Right cardiac atrium (tissue), 5 donors: ENCODE measurements at regions not wholly inside any gene's neighbourhood (a gene's known extent, or its start where the extent isn't known, plus 50 kb on each side); places are given as distances from the start of the nearest gene placed in this dataset.

Experiments
- ATAC-seq, 2 donors: fragments of 200-7000 bp; cut with Tn5 transposase; one replicate each; pipeline versions ENCODE4 v1.8.0 to v1.9.1; 2020; ENCODE audit warnings: moderate library complexity in 2 of 2, mild to moderate bottlenecking in 1 of 2
- DNase-seq, 3 donors: peaks; one replicate each; pipeline ENCODE4 v3.0.0-alpha.2; 2020
- H3K27ac ChIP-seq: one replicate; pipeline ENCODE4 v1.5.1; 2013; ENCODE audit warnings: mild to moderate bottlenecking, low read length, control low read depth, moderate library complexity
- H3K27me3 ChIP-seq: one replicate; pipeline ENCODE4 v1.6.1; 2013; ENCODE audit not compliant: control insufficient read depth, insufficient read depth
- H3K4me1 ChIP-seq: one replicate; pipeline ENCODE4 v1.6.1; 2013; ENCODE audit warnings: low read length; ENCODE audit not compliant: control insufficient read depth, insufficient read depth
- H3K4me3 ChIP-seq: one replicate; pipeline ENCODE4 v1.5.1; 2013; ENCODE audit warnings: low read length, control low read depth
- H3K9me3 ChIP-seq: one replicate; pipeline ENCODE4 v1.6.1; 2013; ENCODE audit warnings: low read length; ENCODE audit not compliant: control insufficient read depth
- WGBS: extraction: QIAGEN DNeasy Blood & Tissue Kit; methylation state at CpG from one replicate; pipeline ENCODE4 v1.1.7; 2013; 5-methylcytosine and 5-hydroxymethylcytosine counted together
- intact Hi-C, 4 donors: fragments of 100-400 bp; cut with DNase I; formaldehyde crosslinking; loops; one replicate each; pipeline versions ENCODE4 v1.11.0 to v1.14.0; 2022 to 2023
- donor health status: healthy with polysubstance abuse.
- donor health status: DM: no; HTN: yes; CAD: no.
- donor health status: DM: no; HTN: no; CAD: no.
- donor health status: DM: no; HTN: yes; CAD: no; lungs with severe emphysema.
- donor health status: DM: yes; HTN: yes; CAD: no.

DNA sequence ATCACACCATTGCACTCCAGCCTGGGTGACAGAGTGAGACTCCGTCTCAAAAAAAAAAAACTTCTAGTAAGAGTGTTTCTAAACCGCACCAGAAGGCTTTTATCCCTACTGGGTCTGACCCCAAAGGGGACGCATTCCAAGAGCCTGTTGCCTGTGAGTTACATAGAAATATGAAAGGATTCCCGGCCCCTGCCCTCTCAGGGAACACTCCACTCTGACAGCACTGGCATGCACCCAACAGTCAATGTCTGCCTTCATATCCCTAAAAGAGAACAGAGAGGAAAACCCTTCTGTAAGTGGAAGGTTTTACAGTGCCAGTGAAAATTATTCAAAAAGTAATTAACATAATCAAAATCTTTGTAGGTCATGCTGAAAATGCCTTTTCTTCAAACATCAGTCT, 117.1 kb upstream of the PTPRT start:
- no peak overlapping the region for H3K27ac ChIP-seq
- no peaks in the 10 kb centered on the region for H3K27me3 ChIP-seq
- intact Hi-C loops, result no loop called here
- ATAC-seq, result no peak
- H3K9me3 ChIP-seq, result no peaks in the 10 kb centered on the region
- H3K4me3 ChIP-seq, result no peak overlapping the region
- no peak for DNase-seq
- WGBS, result 47% methylated on average over 4 of the region's 4 CpGs
- H3K4me1 ChIP-seq, result no peaks in the 10 kb centered on the region

- no peak for ATAC-seq
- no peaks in the 10 kb centered on the region for H3K4me1 ChIP-seq
- H3K27me3 ChIP-seq, result no peaks in the 10 kb centered on the region
- intact Hi-C loops, result no loop called here
- no peak overlapping the region for H3K4me3 ChIP-seq
- no peaks in the 10 kb centered on the region for H3K9me3 ChIP-seq
- no peak overlapping the region for H3K27ac ChIP-seq
- no peak for DNase-seq
These were observed 116.0 kb upstream of the PTPRT start for GRCh38 chr20:43305749-43306148.

- 87% methylated on average over 1 of the region's 1 CpG for WGBS
- intact Hi-C loops, result no loop called here
- no peak for ATAC-seq
- Histone ChIP-seq H3K27ac (no peak overlapping the region), H3K4me3 (no peak overlapping the region), H3K27me3 (no peaks in the 10 kb centered on the region), H3K9me3 (no peaks in the 10 kb centered on the region), H3K4me1 (no peaks in the 10 kb centered on the region)
- DNase-seq, result no peak
These were observed 114.9 kb upstream of the PTPRT start for GRCh38 chr20:43304598-43304997.

GRCh38 chr20:43302936-43303335, 113.2 kb upstream of the PTPRT start:
- ATAC-seq, result no peak
- no peaks in the 10 kb centered on the region for H3K4me1 ChIP-seq

GRCh38 chr20:43300901-43301300, 111.2 kb upstream of the PTPRT start:
- 67% methylated on average over 2 of the region's 2 CpGs for WGBS
- intact Hi-C loops, result no loop called here
- DNase-seq, result no peak

More at GRCh38 chr20:43302936-43303335, 113.2 kb upstream of the PTPRT start:
- Histone ChIP-seq H3K27me3 (no peaks in the 10 kb centered on the region), H3K9me3 (no peaks in the 10 kb centered on the region), H3K27ac (no peak overlapping the region), H3K4me3 (no peak overlapping the region)
- intact Hi-C loops, result no loop called here
- DNase-seq, result no peak
- 86% methylated on average over 4 of the region's 4 CpGs for WGBS

GRCh38 chr20:43295781-43296180, 106.1 kb upstream of the PTPRT start:
- Histone ChIP-seq H3K9me3 (no peaks in the 10 kb centered on the region), H3K27ac (no peak overlapping the region), H3K4me3 (no peak overlapping the region), H3K4me1 (no peaks in the 10 kb centered on the region), H3K27me3 (no peaks in the 10 kb centered on the region)
- WGBS, result 83% methylated on average over 8 of the region's 8 CpGs
- intact Hi-C loops, result no loop called here
- DNase-seq, result no peak
- no peak for ATAC-seq

More at GRCh38 chr20:43300901-43301300, 111.2 kb upstream of the PTPRT start:
- Histone ChIP-seq H3K4me1 (no peaks in the 10 kb centered on the region), H3K27ac (no peak overlapping the region), H3K4me3 (no peak overlapping the region), H3K9me3 (no peaks in the 10 kb centered on the region), H3K27me3 (no peaks in the 10 kb centered on the region)
- ATAC-seq, result no peak

DNA sequence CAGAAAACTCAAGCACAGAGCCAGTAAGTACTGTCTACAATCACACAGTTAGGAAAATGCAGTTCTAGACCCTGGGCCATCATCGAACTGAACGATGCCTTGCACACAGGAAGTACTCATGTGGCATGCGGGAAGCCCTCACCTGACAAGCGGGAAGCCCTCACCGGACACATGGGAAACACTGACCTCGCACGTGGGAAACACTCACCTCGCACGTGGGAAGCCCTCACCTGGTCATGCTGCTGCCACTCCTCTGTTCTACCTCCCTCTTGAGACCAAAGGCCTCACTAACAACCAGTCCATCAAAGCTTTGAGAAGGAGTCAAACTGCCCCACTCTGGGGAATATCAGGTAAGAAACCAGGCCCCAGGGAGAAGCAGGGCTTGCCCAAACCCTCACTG, 105.6 kb upstream of the PTPRT start:
- intact Hi-C loops, result no loop called here
- no peak for ATAC-seq
- WGBS, result 88% methylated on average over 9 of the region's 9 CpGs
- Histone ChIP-seq H3K27ac (no peak overlapping the region), H3K27me3 (no peaks in the 10 kb centered on the region), H3K9me3 (no peaks in the 10 kb centered on the region), H3K4me1 (no peaks in the 10 kb centered on the region), H3K4me3 (no peak overlapping the region)
- DNase-seq, result no peak

DNA sequence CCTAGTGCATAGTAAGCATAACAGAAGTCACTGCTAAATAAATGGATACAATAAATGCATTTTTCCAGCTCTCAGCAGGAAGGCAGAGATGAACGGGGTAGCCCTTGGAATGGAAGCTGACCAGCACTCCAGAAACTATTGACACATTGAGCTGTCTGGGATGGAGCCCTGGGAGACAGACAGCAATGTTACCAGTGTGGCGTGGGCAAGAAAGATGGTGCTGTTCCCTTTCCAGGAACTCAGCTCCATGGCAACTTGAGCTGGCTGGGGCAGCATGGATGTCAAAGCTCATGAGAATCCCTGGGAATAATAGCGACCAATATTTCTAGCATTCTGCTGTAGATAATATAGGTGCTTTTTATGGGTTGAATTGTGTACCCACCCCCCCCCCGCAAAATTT, 104.3 kb upstream of the PTPRT start:
- no peak for ATAC-seq
- no peak overlapping the region for H3K4me3 ChIP-seq
- H3K4me1 ChIP-seq, result no peaks in the 10 kb centered on the region
- no peak overlapping the region for H3K27ac ChIP-seq
- H3K27me3 ChIP-seq, result no peaks in the 10 kb centered on the region
- intact Hi-C loops, result no loop called here
- WGBS, result 82% methylated on average over 4 of the region's 4 CpGs
- H3K9me3 ChIP-seq, result no peaks in the 10 kb centered on the region
- no peak for DNase-seq

GRCh38 chr20:43293068-43293786, 103.5 kb upstream of the PTPRT start:
- DNase-seq, result no peak
- Histone ChIP-seq H3K4me3 (no peak overlapping the region), H3K4me1 (no peaks in the 10 kb centered on the region), H3K27ac (no peak overlapping the region), H3K9me3 (no peaks in the 10 kb centered on the region), H3K27me3 (no peaks in the 10 kb centered on the region)
- WGBS, result 79% methylated on average over 11 of the region's 11 CpGs
- intact Hi-C loops, result no loop called here
- no peak for ATAC-seq

GRCh38 chr20:43292222-43292621, 102.5 kb upstream of the PTPRT start:
- ATAC-seq, result no peak
- Histone ChIP-seq H3K4me1 (no peaks in the 10 kb centered on the region), H3K9me3 (no peaks in the 10 kb centered on the region), H3K4me3 (no peak overlapping the region), H3K27me3 (no peaks in the 10 kb centered on the region), H3K27ac (no peak overlapping the region)
- intact Hi-C loops, result no loop called here
- no peak for DNase-seq
- WGBS, result 65% methylated on average over 3 of the region's 3 CpGs

- intact Hi-C loops, result no loop called here
- 46% methylated on average over 2 of the region's 2 CpGs for WGBS
- no peak for DNase-seq
- ATAC-seq, result no peak
- Histone ChIP-seq H3K4me3 (no peak overlapping the region), H3K27ac (no peak overlapping the region), H3K9me3 (no peaks in the 10 kb centered on the region), H3K27me3 (no peaks in the 10 kb centered on the region), H3K4me1 (no peaks in the 10 kb centered on the region)
These were observed 97.9 kb upstream of the PTPRT start for GRCh38 chr20:43287637-43288036.

DNA sequence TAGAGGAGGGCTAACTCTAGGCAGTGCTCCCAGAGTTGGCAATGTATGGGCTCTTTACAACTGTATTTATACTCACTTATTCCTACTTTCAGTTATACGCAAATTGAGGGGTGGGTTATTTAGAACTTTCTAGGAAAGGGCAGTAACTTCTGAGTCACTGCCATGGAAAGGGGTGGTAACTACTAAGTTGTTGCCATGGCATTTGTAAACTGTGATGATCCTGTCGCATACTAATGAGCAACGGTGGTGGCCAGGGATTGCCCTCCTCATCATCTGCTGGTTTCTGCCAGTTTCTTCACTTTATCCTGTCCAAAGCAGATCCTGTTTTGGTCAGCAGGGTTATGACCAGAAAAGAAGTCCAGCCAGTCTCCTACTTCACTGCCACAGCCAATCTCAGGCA, 95.5 kb upstream of the PTPRT start:
- WGBS, result 79% methylated on average over 3 of the region's 3 CpGs

More for the DNA sequence above, 95.5 kb upstream of the PTPRT start:
- H3K9me3 ChIP-seq, result no peaks in the 10 kb centered on the region
- DNase-seq (no peak), ATAC-seq (no peak)
- no peak overlapping the region for H3K4me3 ChIP-seq
- no peak overlapping the region for H3K27ac ChIP-seq
- no peaks in the 10 kb centered on the region for H3K27me3 ChIP-seq
- intact Hi-C loops, result no loop called here
- H3K4me1 ChIP-seq, result no peaks in the 10 kb centered on the region
